ENCODE measurements at regions not wholly inside any gene's neighbourhood (a gene's known extent, or its start where the extent isn't known, plus 50 kb on each side); places are given as distances from the start of the nearest gene placed in this dataset.

- H3K27ac Mint-ChIP-seq: no peak overlapping the region
- no peaks in the 10 kb centered on the region for H3K4me1 Mint-ChIP-seq (ENCODE audit: low read depth)
Observed at GRCh38 chr2:144833075-144833637, 313.2 kb upstream of the ZEB2 start.

GRCh38 chr2:144832048-144832447, 312.1 kb upstream of the ZEB2 start:
- intact Hi-C loops (cut with micrococcal nuclease): no loop called here
- no peak overlapping the region for H3K27ac Mint-ChIP-seq
- DNase-seq (ENCODE audit: low spot score): no peak
- no peak overlapping the region for H3K4me3 Mint-ChIP-seq (ENCODE audit: low read depth)
- no peaks in the 10 kb centered on the region for H3K4me1 Mint-ChIP-seq (ENCODE audit: low read depth)
- no peaks in the 10 kb centered on the region for H3K36me3 Mint-ChIP-seq (ENCODE audit: low read depth)
- H3K9me3 Mint-ChIP-seq: no peaks in the 10 kb centered on the region
- no peaks in the 10 kb centered on the region for H3K27me3 Mint-ChIP-seq (ENCODE audit: low read depth)

More at GRCh38 chr2:144833075-144833637, 313.2 kb upstream of the ZEB2 start:
- no peaks in the 10 kb centered on the region for H3K36me3 Mint-ChIP-seq (ENCODE audit: low read depth)
- DNase-seq (ENCODE audit: low spot score): no peak
- H3K9me3 Mint-ChIP-seq: no peaks in the 10 kb centered on the region
- H3K27me3 Mint-ChIP-seq (ENCODE audit: low read depth): peaks cover 2% of the 10 kb centered on the region
- no peak overlapping the region for H3K4me3 Mint-ChIP-seq (ENCODE audit: low read depth)
- intact Hi-C loops (cut with micrococcal nuclease): no loop called here

GRCh38 chr2:144830543-144830942, 310.6 kb upstream of the ZEB2 start:
- Mint-ChIP-seq H3K27me3 (ENCODE audit: low read depth) (no peaks in the 10 kb centered on the region), H3K27ac (no peak overlapping the region), H3K4me3 (ENCODE audit: low read depth) (no peak overlapping the region), H3K36me3 (ENCODE audit: low read depth) (no peaks in the 10 kb centered on the region), H3K4me1 (ENCODE audit: low read depth) (no peaks in the 10 kb centered on the region), H3K9me3 (no peaks in the 10 kb centered on the region)
- no peak for DNase-seq (ENCODE audit: low spot score)
- intact Hi-C loops (cut with micrococcal nuclease): no loop called here

DNA sequence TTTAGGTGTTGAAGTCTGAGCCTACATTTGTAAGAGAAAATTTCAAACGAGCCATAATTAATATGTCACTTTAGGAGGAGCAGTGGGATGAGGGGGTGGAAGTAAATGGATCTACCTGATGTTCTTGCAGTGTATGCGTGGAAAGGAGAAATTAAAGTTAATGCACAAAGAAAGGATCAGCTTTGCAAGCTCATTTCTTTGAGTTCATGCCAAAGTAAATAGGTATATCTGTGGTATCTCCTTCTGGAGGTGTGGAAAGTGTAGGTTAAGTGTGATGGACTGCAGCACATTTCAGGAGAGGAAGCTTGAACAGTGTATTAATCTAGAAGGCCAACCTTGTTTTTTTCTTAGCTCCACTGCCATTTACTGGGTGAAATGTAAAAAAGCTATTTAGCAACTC, 307.5 kb upstream of the ZEB2 start:
- intact Hi-C loops (cut with micrococcal nuclease): no loop called here
- Mint-ChIP-seq H3K27me3 (ENCODE audit: low read depth) (no peaks in the 10 kb centered on the region), H3K27ac (no peak overlapping the region), H3K9me3 (no peaks in the 10 kb centered on the region), H3K4me1 (ENCODE audit: low read depth) (no peaks in the 10 kb centered on the region), H3K36me3 (ENCODE audit: low read depth) (no peaks in the 10 kb centered on the region), H3K4me3 (ENCODE audit: low read depth) (no peak overlapping the region)
- no peak for DNase-seq (ENCODE audit: low spot score)

DNA sequence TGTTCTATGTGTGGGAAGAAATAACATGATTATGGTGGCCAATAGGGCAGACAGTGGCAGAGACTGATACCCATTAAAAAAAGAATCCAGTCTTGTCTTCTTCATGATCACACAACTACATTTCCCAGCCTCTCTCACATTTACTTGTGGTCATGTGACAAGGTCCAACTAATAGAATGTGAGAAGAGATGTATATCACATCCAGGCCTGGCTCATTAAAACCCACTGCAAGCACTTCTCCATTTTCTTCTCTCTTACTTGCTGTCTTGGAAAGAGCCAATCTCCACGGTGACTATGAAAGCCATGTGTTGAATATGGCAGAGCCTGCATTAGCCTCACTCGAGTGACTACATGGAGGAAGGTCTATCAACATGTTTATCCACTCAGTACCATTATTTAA, 306.2 kb upstream of the ZEB2 start:
- no peaks in the 10 kb centered on the region for H3K9me3 Mint-ChIP-seq
- H3K4me3 Mint-ChIP-seq (ENCODE audit: low read depth): no peak overlapping the region
- no peaks in the 10 kb centered on the region for H3K27me3 Mint-ChIP-seq (ENCODE audit: low read depth)
- no peaks in the 10 kb centered on the region for H3K36me3 Mint-ChIP-seq (ENCODE audit: low read depth)
- no peak for DNase-seq (ENCODE audit: low spot score)
- intact Hi-C loops (cut with micrococcal nuclease): no loop called here
- no peak overlapping the region for H3K27ac Mint-ChIP-seq
- H3K4me1 Mint-ChIP-seq (ENCODE audit: low read depth): no peaks in the 10 kb centered on the region

DNA sequence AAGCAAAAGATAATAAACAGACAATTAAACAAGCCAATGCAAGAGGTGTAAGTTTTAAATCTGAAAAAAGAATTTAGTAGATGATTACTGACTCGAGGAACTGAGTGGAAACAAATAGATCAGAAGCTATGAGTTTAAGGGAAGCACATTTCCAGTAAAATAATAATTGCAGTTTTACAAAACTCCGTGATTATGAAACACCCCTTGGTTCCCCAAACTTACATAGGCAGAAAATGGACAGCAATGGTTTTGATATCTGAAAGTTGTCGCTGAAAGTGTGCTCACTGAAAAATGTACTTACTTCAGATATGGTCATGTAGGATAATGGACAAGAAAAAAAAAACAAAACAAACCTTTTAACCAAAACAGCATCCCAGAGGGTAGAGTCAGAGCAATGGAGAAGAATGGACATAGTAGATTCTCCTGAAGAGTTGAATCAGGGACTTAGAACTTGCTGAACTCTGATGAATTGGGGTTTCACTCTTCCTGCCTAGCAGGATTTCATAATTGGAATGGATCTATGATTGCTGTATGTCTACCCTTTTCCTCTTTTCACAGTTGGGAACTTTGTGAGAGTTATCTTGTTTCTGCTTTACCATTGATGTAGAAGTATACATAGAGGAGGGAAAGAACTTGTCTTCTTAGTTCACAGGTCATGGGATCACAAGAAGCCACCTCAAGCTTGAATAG, 305.6 kb upstream of the ZEB2 start:
- H3K36me3 Mint-ChIP-seq (ENCODE audit: low read depth): no peaks in the 10 kb centered on the region
- no peak for DNase-seq (ENCODE audit: low spot score)
- H3K9me3 Mint-ChIP-seq: no peaks in the 10 kb centered on the region
- intact Hi-C loops (cut with micrococcal nuclease): no loop called here
- no peaks in the 10 kb centered on the region for H3K27me3 Mint-ChIP-seq (ENCODE audit: low read depth)
- H3K4me3 Mint-ChIP-seq (ENCODE audit: low read depth): no peak overlapping the region
- no peaks in the 10 kb centered on the region for H3K4me1 Mint-ChIP-seq (ENCODE audit: low read depth)
- no peak overlapping the region for H3K27ac Mint-ChIP-seq

GRCh38 chr2:144824306-144825080, 304.6 kb upstream of the ZEB2 start:
- intact Hi-C loops (cut with micrococcal nuclease): no loop called here
- Mint-ChIP-seq H3K36me3 (ENCODE audit: low read depth) (no peaks in the 10 kb centered on the region), H3K4me1 (ENCODE audit: low read depth) (no peaks in the 10 kb centered on the region), H3K27ac (no peak overlapping the region), H3K9me3 (no peaks in the 10 kb centered on the region), H3K4me3 (ENCODE audit: low read depth) (no peak overlapping the region), H3K27me3 (ENCODE audit: low read depth) (no peaks in the 10 kb centered on the region)
- DNase-seq (ENCODE audit: low spot score): no peak

- no peaks in the 10 kb centered on the region for H3K9me3 Mint-ChIP-seq
- H3K36me3 Mint-ChIP-seq (ENCODE audit: low read depth): no peaks in the 10 kb centered on the region
- intact Hi-C loops (cut with micrococcal nuclease): no loop called here
- H3K4me3 Mint-ChIP-seq (ENCODE audit: low read depth): no peak overlapping the region
- H3K27me3 Mint-ChIP-seq (ENCODE audit: low read depth): no peaks in the 10 kb centered on the region
- no peak for DNase-seq (ENCODE audit: low spot score)
- H3K27ac Mint-ChIP-seq: no peak overlapping the region
- H3K4me1 Mint-ChIP-seq (ENCODE audit: low read depth): no peaks in the 10 kb centered on the region
Observed at GRCh38 chr2:144822966-144823365, 303.0 kb upstream of the ZEB2 start.

DNA sequence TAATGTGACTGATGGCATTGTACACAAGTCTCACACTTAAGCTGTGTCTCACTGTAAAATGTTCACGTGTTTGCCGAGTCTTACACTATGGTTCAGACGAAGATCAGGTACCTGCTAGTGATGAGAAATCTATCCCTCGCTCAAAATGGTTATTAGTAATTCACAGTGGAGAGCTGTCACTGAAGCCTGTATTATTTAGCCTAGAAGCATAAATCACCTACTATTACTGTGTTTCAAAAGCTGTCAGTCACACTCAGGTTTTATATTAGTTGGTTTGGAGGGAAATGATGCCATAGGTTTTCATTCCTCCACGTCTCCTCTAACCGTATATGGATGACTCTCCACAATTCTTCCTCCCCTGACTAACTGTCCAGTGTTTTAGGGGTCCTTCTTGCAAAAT, 292.4 kb upstream of the ZEB2 start:
- H3K9me3 Mint-ChIP-seq: no peaks in the 10 kb centered on the region
- no peak for DNase-seq (ENCODE audit: low spot score)
- no peak overlapping the region for H3K27ac Mint-ChIP-seq
- no peak overlapping the region for H3K4me3 Mint-ChIP-seq (ENCODE audit: low read depth)
- H3K27me3 Mint-ChIP-seq (ENCODE audit: low read depth): no peaks in the 10 kb centered on the region
- H3K36me3 Mint-ChIP-seq (ENCODE audit: low read depth): no peaks in the 10 kb centered on the region
- intact Hi-C loops (cut with micrococcal nuclease): no loop called here
- no peaks in the 10 kb centered on the region for H3K4me1 Mint-ChIP-seq (ENCODE audit: low read depth)

DNA sequence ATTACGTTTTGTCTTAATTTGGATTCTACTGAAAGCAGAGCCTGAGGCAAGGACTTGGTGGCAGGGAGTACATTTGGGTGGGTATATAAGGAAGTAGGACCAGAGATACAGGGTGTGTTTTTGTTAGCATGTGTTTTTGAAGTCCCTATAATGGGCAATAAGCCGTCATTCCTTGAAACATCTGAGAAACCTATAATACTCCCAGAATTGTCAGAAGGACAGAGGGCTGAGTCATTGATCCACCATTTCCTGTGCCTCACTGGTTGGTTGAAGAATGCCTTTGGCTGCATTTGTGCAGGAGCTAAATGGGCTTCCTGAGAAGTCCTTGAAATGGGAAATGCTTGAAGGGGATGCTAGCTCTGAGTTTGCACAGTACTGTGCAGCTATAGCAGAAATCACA, 281.8 kb upstream of the ZEB2 start:
- Mint-ChIP-seq H3K36me3 (ENCODE audit: low read depth) (no peaks in the 10 kb centered on the region), H3K4me1 (ENCODE audit: low read depth) (no peaks in the 10 kb centered on the region), H3K27ac (no peak overlapping the region), H3K9me3 (no peaks in the 10 kb centered on the region), H3K4me3 (ENCODE audit: low read depth) (no peak overlapping the region), H3K27me3 (ENCODE audit: low read depth) (no peaks in the 10 kb centered on the region)
- no peak for DNase-seq (ENCODE audit: low spot score)
- intact Hi-C loops (cut with micrococcal nuclease): no loop called here

DNA sequence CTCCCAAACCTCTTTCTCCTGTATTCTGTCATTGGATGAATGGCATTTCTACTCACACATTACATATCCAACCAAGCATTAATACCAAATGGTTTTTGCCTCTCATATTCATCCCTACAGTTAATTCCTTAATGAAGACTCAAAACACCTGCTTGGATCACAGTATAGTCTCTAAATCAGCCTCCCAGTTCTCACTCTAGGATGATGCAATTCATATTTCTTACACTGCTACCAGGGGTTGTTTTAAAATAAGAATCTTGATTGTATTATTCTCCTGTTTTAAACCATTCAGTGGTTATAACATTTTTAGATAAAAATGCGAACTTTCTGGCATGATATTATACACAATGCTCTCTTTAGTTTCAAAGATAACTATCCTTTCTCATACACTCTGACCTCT, 281.4 kb upstream of the ZEB2 start:
- Mint-ChIP-seq H3K4me1 (ENCODE audit: low read depth) (no peaks in the 10 kb centered on the region), H3K4me3 (ENCODE audit: low read depth) (no peak overlapping the region), H3K27me3 (ENCODE audit: low read depth) (no peaks in the 10 kb centered on the region), H3K36me3 (ENCODE audit: low read depth) (no peaks in the 10 kb centered on the region), H3K9me3 (no peaks in the 10 kb centered on the region), H3K27ac (no peak overlapping the region)
- DNase-seq (ENCODE audit: low spot score): no peak
- intact Hi-C loops (cut with micrococcal nuclease): no loop called here

GRCh38 chr2:144798989-144799388, 279.1 kb upstream of the ZEB2 start:
- DNase-seq (ENCODE audit: low spot score): no peak
- no peak overlapping the region for H3K27ac Mint-ChIP-seq
- no peaks in the 10 kb centered on the region for H3K36me3 Mint-ChIP-seq (ENCODE audit: low read depth)
- H3K9me3 Mint-ChIP-seq: no peaks in the 10 kb centered on the region
- no peak overlapping the region for H3K4me3 Mint-ChIP-seq (ENCODE audit: low read depth)
- no peaks in the 10 kb centered on the region for H3K4me1 Mint-ChIP-seq (ENCODE audit: low read depth)
- H3K27me3 Mint-ChIP-seq (ENCODE audit: low read depth): no peaks in the 10 kb centered on the region
- intact Hi-C loops (cut with micrococcal nuclease): no loop called here

GRCh38 chr2:144798034-144798433, 278.1 kb upstream of the ZEB2 start:
- Mint-ChIP-seq H3K4me3 (ENCODE audit: low read depth) (no peak overlapping the region), H3K36me3 (ENCODE audit: low read depth) (no peaks in the 10 kb centered on the region), H3K4me1 (ENCODE audit: low read depth) (no peaks in the 10 kb centered on the region), H3K27me3 (ENCODE audit: low read depth) (no peaks in the 10 kb centered on the region), H3K27ac (no peak overlapping the region), H3K9me3 (no peaks in the 10 kb centered on the region)
- no peak for DNase-seq (ENCODE audit: low spot score)
- intact Hi-C loops (cut with micrococcal nuclease): no loop called here
